ENCODE measurements at regions not wholly inside any gene's neighbourhood (a gene's known extent, or its start where the extent isn't known, plus 50 kb on each side); places are given as distances from the start of the nearest gene placed in this dataset.

DNA sequence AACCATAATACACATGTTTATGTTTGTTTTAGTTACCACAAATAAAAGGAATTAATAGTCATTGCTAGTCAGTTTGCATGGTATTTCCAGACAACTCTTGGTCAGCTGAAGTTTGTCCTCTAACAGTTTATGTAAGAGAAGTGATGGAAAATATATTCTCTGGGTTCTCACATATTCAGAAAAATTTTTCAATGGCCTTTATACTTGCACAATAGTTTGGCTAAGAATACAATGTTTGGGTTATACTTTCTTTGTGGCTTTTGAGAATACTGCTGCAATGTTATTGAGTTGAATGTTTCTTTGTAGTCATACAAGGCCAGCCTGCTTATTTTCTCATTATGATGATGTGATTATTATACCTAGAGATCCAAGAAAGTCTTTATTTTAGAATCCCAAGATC is 133.9 kb downstream of the RAP2B start:
- no peak for DNase-seq
- BruUV-seq (replicated peaks): no TSS peak
- H3K4me1 Mint-ChIP-seq (ENCODE audit: low read depth, unreplicated experiment): peaks cover 9% of the 10 kb centered on the region
- Histone ChIP-seq H3K4me3 (ENCODE audit: low read depth, low read length) (no peak overlapping the region), H3K27me3 (replicated peaks; ENCODE audit: control insufficient read depth, insufficient read depth, low read length) (no peaks in the 10 kb centered on the region), H3K9me3 (no peaks in the 10 kb centered on the region), H3K36me3 (ENCODE audit: control insufficient read depth, insufficient read depth, low read length) (no peaks in the 10 kb centered on the region), H3K4me1 (peaks cover 7% of the 10 kb centered on the region; the same call in 1 of the 2 replicates)
- ChIA-PET CTCF (no interaction called here), POLR2A (no interaction called here)
- TF ChIP-seq, protein P1, sequence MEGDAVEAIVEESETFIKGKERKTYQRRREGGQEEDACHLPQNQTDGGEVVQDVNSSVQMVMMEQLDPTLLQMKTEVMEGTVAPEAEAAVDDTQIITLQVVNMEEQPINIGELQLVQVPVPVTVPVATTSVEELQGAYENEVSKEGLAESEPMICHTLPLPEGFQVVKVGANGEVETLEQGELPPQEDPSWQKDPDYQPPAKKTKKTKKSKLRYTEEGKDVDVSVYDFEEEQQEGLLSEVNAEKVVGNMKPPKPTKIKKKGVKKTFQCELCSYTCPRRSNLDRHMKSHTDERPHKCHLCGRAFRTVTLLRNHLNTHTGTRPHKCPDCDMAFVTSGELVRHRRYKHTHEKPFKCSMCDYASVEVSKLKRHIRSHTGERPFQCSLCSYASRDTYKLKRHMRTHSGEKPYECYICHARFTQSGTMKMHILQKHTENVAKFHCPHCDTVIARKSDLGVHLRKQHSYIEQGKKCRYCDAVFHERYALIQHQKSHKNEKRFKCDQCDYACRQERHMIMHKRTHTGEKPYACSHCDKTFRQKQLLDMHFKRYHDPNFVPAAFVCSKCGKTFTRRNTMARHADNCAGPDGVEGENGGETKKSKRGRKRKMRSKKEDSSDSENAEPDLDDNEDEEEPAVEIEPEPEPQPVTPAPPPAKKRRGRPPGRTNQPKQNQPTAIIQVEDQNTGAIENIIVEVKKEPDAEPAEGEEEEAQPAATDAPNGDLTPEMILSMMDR (IDR thresholded peaks at IDR 0.05; ENCODE audit: insufficient read depth in 1 of 2, low read depth in 1 of 2, low read length in 1 of 2, severe bottlenecking in 1 of 2, unreplicated experiment in 1 of 2): no peak
- intact Hi-C loops (cut with micrococcal nuclease; ENCODE audit: unreplicated experiment): loop anchor here (1.0 kb wide), 1 partner anchor 299 kb away; no protein-coding TSS in a partner anchor
- no peaks in the 10 kb centered on the region for H3K27me3 Mint-ChIP-seq (ENCODE audit: insufficient read depth, unreplicated experiment)
- H3K36me3 Mint-ChIP-seq (ENCODE audit: insufficient read depth, unreplicated experiment): no peaks in the 10 kb centered on the region
- H3K4me3 Mint-ChIP-seq (ENCODE audit: unreplicated experiment): no peak overlapping the region
- H3K27ac Mint-ChIP-seq (ENCODE audit: unreplicated experiment): no peak overlapping the region
- H3K9me3 Mint-ChIP-seq (ENCODE audit: unreplicated experiment): peaks cover 10% of the 10 kb centered on the region

DNA sequence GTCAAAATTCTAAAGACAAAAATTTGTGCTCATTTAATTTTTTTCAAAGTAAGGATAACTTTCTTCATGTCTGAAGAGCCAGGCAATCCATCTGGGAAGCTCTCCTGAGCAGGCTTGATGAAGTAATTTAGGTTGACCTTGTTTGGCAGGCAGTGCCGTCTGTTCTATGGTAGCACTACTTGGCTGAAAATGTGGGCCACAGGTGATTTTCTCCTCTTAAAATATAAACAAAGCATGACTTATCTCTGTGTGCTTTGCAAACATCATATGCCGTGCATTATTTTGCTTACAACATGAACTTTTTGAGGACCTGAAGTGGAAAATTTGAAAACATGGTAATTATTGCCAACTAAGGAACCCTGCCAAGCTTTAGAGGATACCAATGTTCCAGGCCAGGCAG is 143.2 kb downstream of the RAP2B start:
- Histone ChIP-seq H3K27me3 (replicated peaks; ENCODE audit: control insufficient read depth, insufficient read depth, low read length) (no peaks in the 10 kb centered on the region), H3K9me3 (no peaks in the 10 kb centered on the region), H3K36me3 (ENCODE audit: control insufficient read depth, insufficient read depth, low read length) (no peaks in the 10 kb centered on the region), H3K4me1 (peaks cover 3% of the 10 kb centered on the region; the same call in 1 of the 2 replicates), H3K4me3 (ENCODE audit: low read depth, low read length) (no peak overlapping the region)
- no TSS peak for BruUV-seq (replicated peaks)
- no peak overlapping the region for H3K4me3 Mint-ChIP-seq (ENCODE audit: unreplicated experiment)
- no peaks in the 10 kb centered on the region for H3K27me3 Mint-ChIP-seq (ENCODE audit: insufficient read depth, unreplicated experiment)
- ChIA-PET POLR2A (no interaction called here), CTCF (no interaction called here)
- intact Hi-C loops (cut with micrococcal nuclease; ENCODE audit: unreplicated experiment): no loop called here
- no peaks in the 10 kb centered on the region for H3K36me3 Mint-ChIP-seq (ENCODE audit: insufficient read depth, unreplicated experiment)
- H3K4me1 Mint-ChIP-seq (ENCODE audit: low read depth, unreplicated experiment): peaks cover 9% of the 10 kb centered on the region
- no peak overlapping the region for H3K27ac Mint-ChIP-seq (ENCODE audit: unreplicated experiment)
- TF ChIP-seq, protein P1 (IDR thresholded peaks at IDR 0.05; ENCODE audit: insufficient read depth in 1 of 2, low read depth in 1 of 2, low read length in 1 of 2, severe bottlenecking in 1 of 2, unreplicated experiment in 1 of 2): no peak
- H3K9me3 Mint-ChIP-seq (ENCODE audit: unreplicated experiment): peaks cover 2% of the 10 kb centered on the region
- no peak for DNase-seq

DNA sequence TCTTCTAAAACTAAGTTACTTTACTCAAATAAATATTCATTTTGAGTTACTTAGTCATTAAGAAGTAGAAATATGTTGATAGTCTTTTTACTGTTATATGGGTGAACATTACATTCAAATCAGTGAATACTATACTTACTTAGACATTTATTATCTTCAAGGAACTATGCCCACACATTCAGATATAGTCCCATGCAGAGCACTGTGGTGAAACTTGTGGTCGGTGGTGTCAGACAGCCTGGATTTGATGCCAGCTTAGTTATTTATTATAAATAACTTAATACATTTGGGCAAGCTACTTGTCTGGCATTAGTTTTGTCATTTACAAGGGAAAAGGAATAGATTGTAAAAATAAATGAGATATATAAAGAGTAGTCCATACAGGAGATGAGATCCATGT is 149.5 kb downstream of the RAP2B start:
- ChIA-PET CTCF (no interaction called here), POLR2A (no interaction called here)
- intact Hi-C loops (cut with micrococcal nuclease; ENCODE audit: unreplicated experiment): no loop called here
- H3K9me3 ChIP-seq: no peaks in the 10 kb centered on the region
- no peak for DNase-seq
- TF ChIP-seq, protein P1 (IDR thresholded peaks at IDR 0.05; ENCODE audit: insufficient read depth in 1 of 2, low read depth in 1 of 2, low read length in 1 of 2, severe bottlenecking in 1 of 2, unreplicated experiment in 1 of 2): no peak
- no peak overlapping the region for H3K27ac Mint-ChIP-seq (ENCODE audit: unreplicated experiment)
- no peaks in the 10 kb centered on the region for H3K4me1 ChIP-seq
- H3K4me1 Mint-ChIP-seq (ENCODE audit: low read depth, unreplicated experiment): peaks cover 5% of the 10 kb centered on the region
- no peaks in the 10 kb centered on the region for H3K27me3 Mint-ChIP-seq (ENCODE audit: insufficient read depth, unreplicated experiment)
- H3K9me3 Mint-ChIP-seq (ENCODE audit: unreplicated experiment): peaks cover 22% of the 10 kb centered on the region
- no peak overlapping the region for H3K4me3 ChIP-seq (ENCODE audit: low read depth, low read length)
- no peak overlapping the region for H3K4me3 Mint-ChIP-seq (ENCODE audit: unreplicated experiment)
- no peaks in the 10 kb centered on the region for H3K27me3 ChIP-seq (replicated peaks; ENCODE audit: control insufficient read depth, insufficient read depth, low read length)
- no peaks in the 10 kb centered on the region for H3K36me3 Mint-ChIP-seq (ENCODE audit: insufficient read depth, unreplicated experiment)
- no peaks in the 10 kb centered on the region for H3K36me3 ChIP-seq (ENCODE audit: control insufficient read depth, insufficient read depth, low read length)
- no TSS peak for BruUV-seq (replicated peaks)

All from Caco-2 (cell line).